GM12891 (cell line): ENCODE measurements at regions not wholly inside any gene's neighbourhood (a gene's known extent, or its start where the extent isn't known, plus 50 kb on each side); places are given as distances from the start of the nearest gene placed in this dataset.

Source experiments
- POLR2A ChIP-seq: IDR thresholded peaks from 2 replicates; pipeline ENCODE4 v1.6.1; 2011; ENCODE audit warnings: low read depth, low read length, control low read depth
- POU2F2 ChIP-seq: IDR thresholded peaks from 2 replicates; pipeline ENCODE4 v1.6.1; 2011; ENCODE audit warnings: low read depth, mild to moderate bottlenecking, control low read depth, low read length, moderate library complexity
- TAF1 ChIP-seq: IDR thresholded peaks from 2 replicates; pipeline ENCODE4 v1.6.1; 2011; ENCODE audit warnings: low read depth, low read length, control low read depth

DNA sequence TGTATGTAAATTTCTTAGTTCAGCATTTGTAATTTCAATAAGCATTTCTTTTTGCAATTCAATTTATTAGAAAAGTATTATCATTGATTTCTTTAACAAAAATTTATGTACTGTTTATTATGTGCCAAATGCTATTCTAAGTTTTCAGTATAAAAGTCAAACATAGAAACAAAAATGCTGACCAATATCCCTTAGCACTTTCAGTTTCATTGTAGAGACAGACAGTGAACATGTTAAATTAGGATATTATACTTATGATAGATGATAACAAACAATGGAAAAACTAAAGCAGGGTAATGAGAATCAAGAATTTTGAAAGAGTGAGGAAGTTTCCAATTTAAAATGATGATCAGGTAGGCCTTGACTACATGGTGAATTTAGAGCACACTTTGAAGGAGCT lies 1106.0 kb downstream of the TAF11L14 start:
- no peak for TF ChIP-seq POLR2A
- TF ChIP-seq POU2F2 = no peak
- TF ChIP-seq TAF1 = no peak
